Left ventricle myocardium superior (tissue), 1 donor: ENCODE measurements at regions not wholly inside any gene's neighbourhood (a gene's known extent, or its start where the extent isn't known, plus 50 kb on each side); places are given as distances from the start of the nearest gene placed in this dataset.
A peak's percentile ranks its signal among the peaks of the same experiment; 100 is the strongest.

Experiments
- ATAC-seq: fragments of 200-7000 bp; cut with Tn5 transposase; one replicate; pipeline ENCODE4 v1.9.1; 2020; ENCODE audit warnings: mild to moderate bottlenecking, moderate library complexity
- DNase-seq: peaks from one replicate; pipeline ENCODE4 v3.0.0-alpha.2; 2020
- intact Hi-C: fragments of 100-400 bp; cut with micrococcal nuclease; formaldehyde crosslinking; loops from one replicate; pipeline ENCODE4 v1.11.0; 2022
- donor health status: DM: no; HTN: yes; CAD: no; lungs with severe emphysema.

GRCh38 chr13:27014406-27015359 lies 156.9 kb downstream of the USP12 start:
- intact Hi-C loops, result no loop called here
- no peak for ATAC-seq
- DNase-seq, result no peak

GRCh38 chr13:27012482-27013197 lies 159.0 kb downstream of the USP12 start:
- DNase-seq (no peak), ATAC-seq (no peak)
- intact Hi-C loops, result no loop called here

GRCh38 chr13:27011661-27012060 lies 159.9 kb downstream of the USP12 start:
- ATAC-seq (no peak), DNase-seq (no peak)
- intact Hi-C loops, result no loop called here

GRCh38 chr13:27008733-27009132 lies 162.9 kb downstream of the USP12 start:
- no peak for ATAC-seq
- DNase-seq, result no peak
- intact Hi-C loops, result no loop called here

- intact Hi-C loops, result no loop called here
- no peak for DNase-seq
- ATAC-seq, result no peak
Measured at GRCh38 chr13:27007166-27007565, 164.4 kb downstream of the USP12 start.

GRCh38 chr13:27006519-27007161 lies 165.0 kb downstream of the USP12 start:
- intact Hi-C loops, result no loop called here
- ATAC-seq, result peak; percentile 78
- DNase-seq, result peak; percentile 36

- DNase-seq (no peak), ATAC-seq (peak; percentile 54)
- intact Hi-C loops, result no loop called here
Measured at GRCh38 chr13:27005976-27006518, 165.6 kb downstream of the USP12 start.

GRCh38 chr13:27005556-27005955 lies 166.1 kb downstream of the USP12 start:
- intact Hi-C loops, result no loop called here
- DNase-seq (no peak), ATAC-seq (no peak)

- ATAC-seq, result no peak
- no peak for DNase-seq
- intact Hi-C loops, result no loop called here
Measured at GRCh38 chr13:27004866-27005265, 166.7 kb downstream of the USP12 start.

GRCh38 chr13:27004326-27004725 lies 167.3 kb downstream of the USP12 start:
- no peak for DNase-seq
- intact Hi-C loops, result no loop called here
- no peak for ATAC-seq

- intact Hi-C loops, result no loop called here
- DNase-seq (no peak), ATAC-seq (no peak)
Measured at GRCh38 chr13:27001705-27002104, 169.9 kb downstream of the USP12 start.

GRCh38 chr13:27000686-27001085 lies 170.9 kb downstream of the USP12 start:
- ATAC-seq (no peak), DNase-seq (no peak)
- intact Hi-C loops, result no loop called here

GRCh38 chr13:26999499-26999898 lies 172.1 kb downstream of the USP12 start:
- no peak for DNase-seq
- intact Hi-C loops, result no loop called here
- no peak for ATAC-seq

GRCh38 chr13:26998292-26998691 lies 173.3 kb downstream of the USP12 start:
- ATAC-seq, result no peak
- intact Hi-C loops, result no loop called here

GRCh38 chr13:26996965-26997752 lies 174.5 kb downstream of the USP12 start:
- intact Hi-C loops, result no loop called here
- ATAC-seq (peak; percentile 62), DNase-seq (no peak)

More at GRCh38 chr13:26998292-26998691, 173.3 kb downstream of the USP12 start:
- DNase-seq, result no peak

- intact Hi-C loops, result no loop called here
- ATAC-seq (no peak), DNase-seq (no peak)
Measured at GRCh38 chr13:26995159-26995558, 176.5 kb downstream of the USP12 start.

GRCh38 chr13:26993780-26994179 lies 177.8 kb downstream of the USP12 start:
- ATAC-seq, result no peak
- intact Hi-C loops, result no loop called here
- no peak for DNase-seq

- ATAC-seq (peak; percentile 20), DNase-seq (no peak)
- intact Hi-C loops, result no loop called here
Measured at GRCh38 chr13:26992951-26993719, 178.5 kb downstream of the USP12 start.
